HEK293T (cell line): ENCODE measurements at regions not wholly inside any gene's neighbourhood (a gene's known extent, or its start where the extent isn't known, plus 50 kb on each side); places are given as distances from the start of the nearest gene placed in this dataset.

Source experiments
- CTCF ChIA-PET: fragments of 350-600 bp; formaldehyde crosslinking; extraction: SDS; loops from one replicate; lab custom pipeline; 2021; ENCODE audit warnings: antibody characterized with exemption, inconsistent platforms; lab: Yijun Ruan, JAX
- POLR2A ChIA-PET: fragments of 350-600 bp; formaldehyde crosslinking; extraction: SDS; loops from one replicate; lab custom pipeline; 2020; ENCODE audit warnings: antibody characterized with exemption, inconsistent platforms; lab: Yijun Ruan, JAX
- DNase-seq: peaks from one replicate; pipeline ENCODE4 v3.0.0; 2012; ENCODE audit warnings: mixed read lengths; ENCODE audit errors: extremely low spot score
- ARNT ChIP-seq: fragments of 450-650 bp; IDR thresholded peaks from 2 replicates; pipeline ENCODE4 v1.6.1; 2017; ENCODE audit warnings: mild to moderate bottlenecking
- BHLHE40 ChIP-seq: fragments of 450-650 bp; IDR thresholded peaks from 2 replicates; pipeline ENCODE4 v1.6.1; 2016; ENCODE audit warnings: mild to moderate bottlenecking, moderate library complexity, borderline replicate concordance
- CTBP1 ChIP-seq: fragments of 450-650 bp; IDR thresholded peaks from 2 replicates; pipeline ENCODE4 v1.6.1; 2016; ENCODE audit warnings: borderline replicate concordance
- ELF4 ChIP-seq: fragments of 450-650 bp; IDR thresholded peaks from 2 replicates; pipeline ENCODE4 v1.6.1; 2017; ENCODE audit warnings: antibody characterized with exemption
- FOXA1 ChIP-seq: fragments of 450-650 bp; IDR thresholded peaks from 2 replicates; pipeline ENCODE4 v1.6.1; 2016; ENCODE audit warnings: mild to moderate bottlenecking
- FOXK2 ChIP-seq: fragments of 450-650 bp; IDR thresholded peaks from 2 replicates; pipeline ENCODE4 v1.6.1; 2016; ENCODE audit warnings: mild to moderate bottlenecking
- FOXM1 ChIP-seq: fragments of 450-650 bp; IDR thresholded peaks from 2 replicates; pipeline ENCODE4 v1.6.1; 2017; ENCODE audit warnings: mild to moderate bottlenecking, borderline replicate concordance
- HDGF ChIP-seq: fragments of 450-650 bp; IDR thresholded peaks from 2 replicates; pipeline ENCODE4 v1.6.1; 2017; ENCODE audit warnings: antibody characterized with exemption, borderline replicate concordance
- L3MBTL2 ChIP-seq: fragments of 450-650 bp; conservative IDR thresholded peaks from 2 replicates; pipeline ENCODE4 v1.6.1; 2016; ENCODE audit warnings: mild to moderate bottlenecking
- LEF1 ChIP-seq: fragments of 450-650 bp; IDR thresholded peaks from 2 replicates; pipeline ENCODE4 v1.6.1; 2017; ENCODE audit warnings: mild to moderate bottlenecking, borderline replicate concordance
- NFRKB ChIP-seq: fragments of 450-650 bp; IDR thresholded peaks from 2 replicates; pipeline ENCODE4 v1.6.1; 2016; ENCODE audit warnings: mild to moderate bottlenecking, moderate library complexity
- SP1 ChIP-seq: fragments of 450-650 bp; IDR thresholded peaks from 2 replicates; pipeline ENCODE4 v1.6.1; 2017
- SUZ12 ChIP-seq: fragments of 450-650 bp; IDR thresholded peaks from 2 replicates; pipeline ENCODE4 v1.6.1; 2016; ENCODE audit warnings: mild to moderate bottlenecking
- TARDBP ChIP-seq: fragments of 450-650 bp; IDR thresholded peaks from 2 replicates; pipeline ENCODE4 v1.6.1; 2016
- ZNF384 ChIP-seq: fragments of 450-650 bp; IDR thresholded peaks from 2 replicates; pipeline ENCODE4 v1.6.1; 2016
- TF ChIP-seq, protein P1 (sequence below): fragments of 450-650 bp; IDR thresholded peaks from 2 replicates; pipeline ENCODE4 v1.6.1; 2016

DNA sequence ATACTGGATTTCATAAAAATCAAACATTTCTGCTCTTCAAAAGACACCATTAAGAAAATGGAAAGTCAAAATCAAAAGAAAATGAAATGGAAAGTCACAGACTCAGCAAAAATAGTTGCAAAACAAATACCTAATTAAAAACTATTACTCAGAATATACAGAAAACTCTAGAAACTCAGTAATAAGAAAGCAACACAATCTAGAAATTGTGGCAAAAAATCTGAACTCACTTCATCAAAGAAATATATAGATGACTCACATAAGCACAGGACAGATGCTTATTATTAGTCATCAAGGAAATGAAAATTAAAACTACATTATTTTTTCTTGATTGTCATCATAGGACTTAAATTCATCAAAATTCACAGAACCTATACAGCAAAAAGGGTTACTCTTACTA, 430.0 kb downstream of the SHQ1 start:
- CTCF ChIA-PET: interaction anchor here (0.7 kb wide), 1 partner anchor 177 kb away, joined by 3 read pairs; no protein-coding TSS in a partner anchor
- POLR2A ChIA-PET: no interaction called here
- DNase-seq: no peak
- no peak for TF ChIP-seq NFRKB
- TF ChIP-seq FOXM1: no peak
- no peak for TF ChIP-seq L3MBTL2
- TF ChIP-seq BHLHE40: no peak
- TF ChIP-seq FOXK2: no peak
- TF ChIP-seq SP1: no peak
- TF ChIP-seq CTBP1: no peak

GRCh38 chr3:72414481-72415016, 433.7 kb downstream of the SHQ1 start:
- TF ChIP-seq ARNT (no peak), FOXK2 (no peak), ELF4 (no peak)
- TF ChIP-seq, protein P1, sequence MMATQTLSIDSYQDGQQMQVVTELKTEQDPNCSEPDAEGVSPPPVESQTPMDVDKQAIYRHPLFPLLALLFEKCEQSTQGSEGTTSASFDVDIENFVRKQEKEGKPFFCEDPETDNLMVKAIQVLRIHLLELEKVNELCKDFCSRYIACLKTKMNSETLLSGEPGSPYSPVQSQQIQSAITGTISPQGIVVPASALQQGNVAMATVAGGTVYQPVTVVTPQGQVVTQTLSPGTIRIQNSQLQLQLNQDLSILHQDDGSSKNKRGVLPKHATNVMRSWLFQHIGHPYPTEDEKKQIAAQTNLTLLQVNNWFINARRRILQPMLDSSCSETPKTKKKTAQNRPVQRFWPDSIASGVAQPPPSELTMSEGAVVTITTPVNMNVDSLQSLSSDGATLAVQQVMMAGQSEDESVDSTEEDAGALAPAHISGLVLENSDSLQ: no peak
- DNase-seq: no peak
- ChIA-PET POLR2A (no interaction called here), CTCF (no interaction called here)

- no peak for TF ChIP-seq TARDBP
- ChIA-PET CTCF (no interaction called here), POLR2A (no interaction called here)
- no peak for DNase-seq
Observed at GRCh38 chr3:72413228-72413627, 435.0 kb downstream of the SHQ1 start.

GRCh38 chr3:72412340-72412956, 435.8 kb downstream of the SHQ1 start:
- ChIA-PET CTCF (no interaction called here), POLR2A (no interaction called here)
- DNase-seq: no peak
- no peak for TF ChIP-seq ARNT
- no peak for TF ChIP-seq NFRKB
- no peak for TF ChIP-seq FOXM1
- TF ChIP-seq ZNF384: no peak
- no peak for TF ChIP-seq ELF4
- TF ChIP-seq SP1: no peak
- TF ChIP-seq SUZ12: no peak
- TF ChIP-seq FOXA1: no peak
- TF ChIP-seq FOXK2: no peak
- no peak for TF ChIP-seq CTBP1
- TF ChIP-seq, protein P1: no peak
- no peak for TF ChIP-seq TARDBP
- TF ChIP-seq BHLHE40: no peak

DNA sequence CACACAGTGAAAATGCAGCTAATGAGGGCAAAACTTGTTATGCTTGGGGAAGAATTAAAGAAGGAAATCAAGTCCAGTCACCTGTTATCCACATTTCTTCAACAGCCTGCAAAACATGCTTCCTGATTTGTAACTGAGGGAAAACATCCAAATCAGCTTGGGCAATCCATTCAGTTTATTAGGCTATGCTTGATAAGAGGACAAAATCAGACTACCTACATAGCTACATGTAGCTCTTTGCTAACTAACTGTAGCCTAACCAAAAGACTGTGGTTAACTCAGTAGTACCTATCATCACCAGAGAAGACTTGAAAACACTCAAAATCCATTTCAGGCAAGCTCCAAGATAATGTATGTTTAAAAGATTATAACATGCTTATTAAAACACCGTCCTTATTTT, 436.4 kb downstream of the SHQ1 start:
- CTCF ChIA-PET: no interaction called here
- no peak for DNase-seq
- POLR2A ChIA-PET: no interaction called here
- TF ChIP-seq, protein P1: no peak
- no peak for TF ChIP-seq ELF4
- TF ChIP-seq CTBP1: no peak
- no peak for TF ChIP-seq NFRKB
- no peak for TF ChIP-seq FOXK2
- TF ChIP-seq SUZ12: no peak
- no peak for TF ChIP-seq FOXM1

GRCh38 chr3:72411126-72411525, 437.1 kb downstream of the SHQ1 start:
- no peak for DNase-seq
- CTCF ChIA-PET: no interaction called here
- TF ChIP-seq ZNF384: 0 out of 2 replicates have a peak, but pooled peaks have one; percentile 9
- TF ChIP-seq ARNT: no peak
- POLR2A ChIA-PET: no interaction called here

- no peak for DNase-seq
- ChIA-PET POLR2A (interaction anchor here (1.7 kb wide), 1 partner anchor 13 kb away, joined by 3 read pairs; no protein-coding TSS in a partner anchor), CTCF (no interaction called here)
- TF ChIP-seq NFRKB: no peak
- no peak for TF ChIP-seq L3MBTL2
- TF ChIP-seq FOXA1: no peak
- TF ChIP-seq HDGF: no peak
- TF ChIP-seq ZNF384: no peak
- TF ChIP-seq LEF1: no peak
- TF ChIP-seq FOXM1: no peak
- no peak for TF ChIP-seq ELF4
- no peak for TF ChIP-seq CTBP1
- no peak for TF ChIP-seq ARNT
- no peak for TF ChIP-seq FOXK2
- TF ChIP-seq, protein P1: no peak
- TF ChIP-seq SP1: no peak
- TF ChIP-seq BHLHE40: no peak
- TF ChIP-seq TARDBP: no peak
- TF ChIP-seq SUZ12: no peak
Observed at GRCh38 chr3:72408983-72409779, 439.1 kb downstream of the SHQ1 start.
